Cardiac muscle cell (in vitro differentiated cells and primary cell): ENCODE measurements at regions not wholly inside any gene's neighbourhood (a gene's known extent, or its start where the extent isn't known, plus 50 kb on each side); places are given as distances from the start of the nearest gene placed in this dataset.

Source experiments
- DNase-seq, 2 donors: peaks; one replicate each; pipeline versions ENCODE4 v3.0.0 to v3.0.0-alpha.2; 2010 to 2017; ENCODE audit warnings: low read depth in 1 of 2, low spot score in 1 of 2
- H3K27ac ChIP-seq: fragments of 200-600 bp; sonication (generic); 2 replicates; pipeline ENCODE4 v1.5.1; 2016
- H3K27me3 ChIP-seq: fragments of 200-600 bp; sonication (generic); 2 replicates; pipeline ENCODE4 v1.6.0; 2016; ENCODE audit warnings: control low read depth
- H3K36me3 ChIP-seq: fragments of 200-600 bp; sonication (generic); 2 replicates; pipeline ENCODE4 v1.5.1; 2016; ENCODE audit warnings: control low read depth
- H3K4me1 ChIP-seq: fragments of 200-600 bp; sonication (generic); 2 replicates; pipeline ENCODE4 v1.8.1; 2017; ENCODE audit warnings: low read depth, mild to moderate bottlenecking, mixed run types
- H3K4me3 ChIP-seq: fragments of 200-600 bp; sonication (generic); 2 replicates; pipeline ENCODE4 v1.5.1; 2016; ENCODE audit warnings: mild to moderate bottlenecking
- H3K9me3 ChIP-seq: fragments of 200-600 bp; sonication (generic); 2 replicates; pipeline ENCODE4 v1.5.1; 2017; ENCODE audit warnings: low read depth, mild to moderate bottlenecking, control low read depth
- CTCF ChIP-seq: IDR thresholded peaks from 2 replicates; pipeline ENCODE4 v1.5.1; 2012; ENCODE audit warnings: low read depth, mild to moderate bottlenecking, low read length

GRCh38 chr5:112112346-112112745 is 306.7 kb downstream of the EPB41L4A start:
- Histone ChIP-seq H3K9me3 (no peaks in the 10 kb centered on the region), H3K4me1 (no peaks in the 10 kb centered on the region), H3K36me3 (no peaks in the 10 kb centered on the region), H3K27ac (no peak overlapping the region), H3K4me3 (no peak overlapping the region), H3K27me3 (no peaks in the 10 kb centered on the region)
- no peak for DNase-seq
- no peak for TF ChIP-seq CTCF

GRCh38 chr5:112109331-112110007 is 309.6 kb downstream of the EPB41L4A start:
- Histone ChIP-seq H3K27me3 (no peaks in the 10 kb centered on the region), H3K4me1 (no peaks in the 10 kb centered on the region), H3K36me3 (no peaks in the 10 kb centered on the region), H3K4me3 (no peak overlapping the region), H3K27ac (no peak overlapping the region), H3K9me3 (no peaks in the 10 kb centered on the region)
- peak in 1 of 2 donors; percentile 95 for DNase-seq
- TF ChIP-seq CTCF = no peak

- Histone ChIP-seq H3K4me3 (no peak overlapping the region), H3K4me1 (no peaks in the 10 kb centered on the region), H3K36me3 (no peaks in the 10 kb centered on the region), H3K27me3 (no peaks in the 10 kb centered on the region), H3K9me3 (no peaks in the 10 kb centered on the region), H3K27ac (no peak overlapping the region)
- no peak for TF ChIP-seq CTCF
- no peak for DNase-seq
Measured at GRCh38 chr5:112106878-112107277, 312.2 kb downstream of the EPB41L4A start.

- Histone ChIP-seq H3K27me3 (no peaks in the 10 kb centered on the region), H3K4me1 (no peaks in the 10 kb centered on the region), H3K36me3 (no peaks in the 10 kb centered on the region), H3K27ac (no peak overlapping the region), H3K9me3 (no peaks in the 10 kb centered on the region), H3K4me3 (no peak overlapping the region)
- peak in 1 of 2 donors; percentile 22 for DNase-seq
- TF ChIP-seq CTCF = no peak
Measured at GRCh38 chr5:112097768-112098167, 321.3 kb downstream of the EPB41L4A start.

GRCh38 chr5:112087222-112087621 is 330.2 kb upstream of the NREP start:
- H3K9me3 ChIP-seq = no peaks in the 10 kb centered on the region
- DNase-seq = no peak
- H3K4me3 ChIP-seq = no peak overlapping the region
- no peak overlapping the region for H3K27ac ChIP-seq
- no peaks in the 10 kb centered on the region for H3K36me3 ChIP-seq
- no peaks in the 10 kb centered on the region for H3K27me3 ChIP-seq
- no peaks in the 10 kb centered on the region for H3K4me1 ChIP-seq
- TF ChIP-seq CTCF = no peak
